Bronchial epithelial cell (primary cell): ENCODE measurements at regions not wholly inside any gene's neighbourhood (a gene's known extent, or its start where the extent isn't known, plus 50 kb on each side); places are given as distances from the start of the nearest gene placed in this dataset.

Experiments used
- DNase-seq: peaks from one replicate; pipeline ENCODE4 v3.0.0-alpha.2; 2010; ENCODE audit warnings: low read depth
- FAIRE-seq: peaks from 2 replicates; lab custom pipeline; 2011; peaks lifted over from hg19 to GRCh38; lab: Jason Lieb, UNC
- H3K27me3 ChIP-seq: 2 replicates; pipeline ENCODE4 v1.5.1; 2011; ENCODE audit warnings: low read length; ENCODE audit not compliant: control insufficient read depth, insufficient read depth
- H3K36me3 ChIP-seq: 2 replicates; pipeline ENCODE4 v1.5.1; 2011; ENCODE audit warnings: low read length; ENCODE audit not compliant: control insufficient read depth, insufficient read depth
- H3K4me3 ChIP-seq: 2 replicates; pipeline ENCODE4 v1.5.1; 2011; ENCODE audit warnings: mild to moderate bottlenecking, low read depth, low read length, control low read depth
- TF ChIP-seq, protein P1 (sequence below): IDR thresholded peaks from 2 replicates; pipeline ENCODE4 v1.5.1; 2011; ENCODE audit warnings: mild to moderate bottlenecking, moderate library complexity, low read length, control low read depth, inconsistent platforms; ENCODE audit not compliant: insufficient read depth, severe bottlenecking

DNA sequence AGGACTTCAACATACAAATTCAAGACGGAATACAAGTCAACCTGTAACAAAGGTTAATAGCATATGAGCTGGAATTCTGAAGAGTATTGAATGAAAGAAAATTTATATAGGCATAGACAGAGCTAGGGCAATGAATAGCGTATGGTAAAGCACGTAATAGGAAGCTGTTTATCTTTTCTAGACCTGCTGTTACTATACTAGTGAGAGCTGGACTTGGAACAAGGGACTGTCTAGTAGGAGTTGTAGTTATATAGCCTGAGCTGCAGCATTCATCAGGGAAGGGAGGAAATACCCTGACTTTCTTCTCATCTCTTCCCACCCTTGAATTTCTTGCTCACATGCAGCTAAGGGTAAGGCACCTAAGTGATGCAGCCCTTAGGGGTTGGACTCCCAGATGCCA, 67.5 kb upstream of the PRLR start:
- FAIRE-seq = no peak
- H3K27me3 ChIP-seq = no peaks in the 10 kb centered on the region
- TF ChIP-seq, protein P1, sequence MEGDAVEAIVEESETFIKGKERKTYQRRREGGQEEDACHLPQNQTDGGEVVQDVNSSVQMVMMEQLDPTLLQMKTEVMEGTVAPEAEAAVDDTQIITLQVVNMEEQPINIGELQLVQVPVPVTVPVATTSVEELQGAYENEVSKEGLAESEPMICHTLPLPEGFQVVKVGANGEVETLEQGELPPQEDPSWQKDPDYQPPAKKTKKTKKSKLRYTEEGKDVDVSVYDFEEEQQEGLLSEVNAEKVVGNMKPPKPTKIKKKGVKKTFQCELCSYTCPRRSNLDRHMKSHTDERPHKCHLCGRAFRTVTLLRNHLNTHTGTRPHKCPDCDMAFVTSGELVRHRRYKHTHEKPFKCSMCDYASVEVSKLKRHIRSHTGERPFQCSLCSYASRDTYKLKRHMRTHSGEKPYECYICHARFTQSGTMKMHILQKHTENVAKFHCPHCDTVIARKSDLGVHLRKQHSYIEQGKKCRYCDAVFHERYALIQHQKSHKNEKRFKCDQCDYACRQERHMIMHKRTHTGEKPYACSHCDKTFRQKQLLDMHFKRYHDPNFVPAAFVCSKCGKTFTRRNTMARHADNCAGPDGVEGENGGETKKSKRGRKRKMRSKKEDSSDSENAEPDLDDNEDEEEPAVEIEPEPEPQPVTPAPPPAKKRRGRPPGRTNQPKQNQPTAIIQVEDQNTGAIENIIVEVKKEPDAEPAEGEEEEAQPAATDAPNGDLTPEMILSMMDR = no peak

DNA sequence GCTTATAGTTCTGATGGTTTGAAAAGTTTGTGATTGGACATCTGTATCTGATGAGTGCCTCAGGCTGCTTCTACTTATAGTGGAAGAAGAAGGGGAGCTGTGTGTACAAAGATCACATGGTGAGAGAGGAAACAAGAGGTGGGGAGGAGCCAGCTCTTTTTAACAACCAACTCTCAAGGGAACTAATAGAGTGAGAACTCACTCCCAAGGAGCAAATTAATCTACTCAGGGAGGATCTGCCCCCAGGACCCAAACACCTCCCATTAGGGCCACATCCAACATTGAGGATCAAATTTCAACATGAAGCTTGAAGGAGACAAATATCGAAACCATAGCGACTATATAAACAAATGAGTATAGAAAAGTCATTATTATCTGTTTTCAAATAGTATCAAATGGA, 64.7 kb upstream of the PRLR start:
- no peak for FAIRE-seq
- no peak for DNase-seq
- TF ChIP-seq, protein P1 = no peak
- H3K27me3 ChIP-seq = no peaks in the 10 kb centered on the region
- no peaks in the 10 kb centered on the region for H3K36me3 ChIP-seq
- H3K4me3 ChIP-seq = no peak overlapping the region

More for the DNA sequence above, 67.5 kb upstream of the PRLR start:
- Histone ChIP-seq H3K36me3 (no peaks in the 10 kb centered on the region), H3K4me3 (no peak overlapping the region)
- DNase-seq = no peak

DNA sequence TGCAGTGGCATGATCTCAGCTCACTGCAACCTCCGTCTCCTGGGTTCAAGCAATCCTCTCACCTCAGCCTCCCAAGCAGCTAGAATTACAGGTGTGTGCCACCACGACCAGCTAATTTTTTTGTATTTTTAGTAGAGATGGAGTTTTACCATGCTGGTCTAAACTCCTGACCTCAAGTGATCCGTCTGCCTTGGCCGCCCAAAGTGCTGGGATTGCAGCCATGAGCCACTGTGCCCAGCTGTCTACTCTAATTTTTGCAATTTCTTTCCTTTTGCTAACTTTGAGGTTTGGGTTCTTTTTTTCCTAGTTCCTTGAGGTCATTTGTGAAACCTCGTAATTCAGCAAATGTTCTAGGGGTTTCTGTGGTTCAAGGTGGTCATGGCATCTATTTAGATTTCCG, 63.7 kb upstream of the PRLR start:
- FAIRE-seq (no peak), DNase-seq (no peak)
- H3K27me3 ChIP-seq = no peaks in the 10 kb centered on the region
- TF ChIP-seq, protein P1 = no peak
- no peak overlapping the region for H3K4me3 ChIP-seq
- H3K36me3 ChIP-seq = no peaks in the 10 kb centered on the region

DNA sequence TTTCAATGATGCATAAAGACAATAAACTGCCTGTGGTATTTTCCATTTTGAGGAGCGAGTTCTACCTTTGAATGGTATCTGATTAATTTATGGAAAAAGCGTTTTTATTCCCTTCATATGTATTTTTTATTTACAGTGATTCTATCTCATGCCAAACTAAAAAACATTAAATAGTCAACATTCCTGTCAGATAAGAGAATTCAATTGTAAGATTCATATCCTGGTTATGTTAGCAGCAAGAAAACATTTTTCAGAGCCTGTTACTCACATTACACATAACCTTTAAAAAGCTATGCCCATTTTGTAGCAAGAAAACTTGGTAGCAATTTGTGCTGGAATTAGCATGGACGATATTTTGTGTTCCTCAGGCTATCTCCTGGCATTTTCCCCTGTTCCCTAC, 55.1 kb upstream of the PRLR start:
- DNase-seq (no peak), FAIRE-seq (no peak)

DNA sequence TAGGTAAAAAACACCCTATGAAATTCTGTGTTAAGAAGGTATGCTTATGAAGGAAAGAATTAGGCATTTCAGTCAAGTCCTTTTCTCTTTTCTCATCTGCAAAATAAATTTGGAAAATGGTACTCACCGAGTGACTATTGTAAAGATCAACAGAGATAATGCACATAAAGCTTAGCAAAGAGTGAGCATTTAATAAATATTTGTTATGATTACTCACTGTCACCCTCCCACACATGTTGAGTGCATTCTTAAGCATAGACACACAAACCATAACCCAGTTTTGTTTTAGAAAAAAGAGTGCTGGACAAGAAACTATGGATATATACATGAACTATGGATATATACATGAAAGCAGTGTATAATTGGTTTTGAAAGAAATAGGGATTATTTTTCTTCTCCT, 54.7 kb upstream of the PRLR start:
- no peak for FAIRE-seq
- TF ChIP-seq, protein P1 = no peak
- H3K36me3 ChIP-seq = no peaks in the 10 kb centered on the region
- no peak for DNase-seq
- no peak overlapping the region for H3K4me3 ChIP-seq
- H3K27me3 ChIP-seq = no peaks in the 10 kb centered on the region

More for the DNA sequence above, 55.1 kb upstream of the PRLR start:
- H3K27me3 ChIP-seq = no peaks in the 10 kb centered on the region
- no peak overlapping the region for H3K4me3 ChIP-seq
- TF ChIP-seq, protein P1 = no peak
- no peaks in the 10 kb centered on the region for H3K36me3 ChIP-seq

DNA sequence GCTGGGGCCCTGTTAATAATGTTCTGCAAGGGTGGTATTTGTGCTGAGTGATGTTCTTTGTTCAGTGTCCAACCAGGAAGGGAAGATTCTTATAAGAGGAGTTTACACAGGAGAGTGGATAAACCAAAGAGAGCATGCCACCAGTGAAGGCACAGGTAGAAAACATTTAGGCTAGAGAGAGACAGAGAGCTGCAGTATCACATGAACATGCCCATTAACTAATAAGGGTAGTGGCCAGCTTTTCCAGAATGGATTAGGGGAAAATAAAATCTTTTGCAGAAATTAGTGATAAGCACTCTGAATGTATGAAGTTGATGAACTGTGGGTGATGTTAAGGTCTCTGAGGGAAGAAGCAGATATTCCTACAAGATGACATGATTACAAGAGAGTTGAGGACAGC, 54.1 kb upstream of the PRLR start:
- no peak overlapping the region for H3K4me3 ChIP-seq
- no peaks in the 10 kb centered on the region for H3K36me3 ChIP-seq
- H3K27me3 ChIP-seq = no peaks in the 10 kb centered on the region
- no peak for FAIRE-seq
- no peak for DNase-seq
- TF ChIP-seq, protein P1 = no peak
